Chondrocyte (in vitro differentiated cells): ENCODE measurements at regions not wholly inside any gene's neighbourhood (a gene's known extent, or its start where the extent isn't known, plus 50 kb on each side); places are given as distances from the start of the nearest gene placed in this dataset.

Experiments
- DNase-seq: peaks from one replicate; pipeline ENCODE4 v3.0.0; 2021; ENCODE audit warnings: mixed read lengths, low spot score
- H3K27ac Mint-ChIP-seq: one replicate; pipeline ENCODE4 v1.8.0; 2021; ENCODE audit warnings: mild to moderate bottlenecking, moderate library complexity, mixed read lengths; ENCODE audit not compliant: unreplicated experiment
- H3K27me3 Mint-ChIP-seq: 2 replicates; pipeline ENCODE4 v1.8.0; 2021; ENCODE audit warnings: low read depth, mixed read lengths
- H3K36me3 Mint-ChIP-seq: 2 replicates; pipeline ENCODE4 v1.8.0; 2021; ENCODE audit warnings: low read depth, mixed read lengths
- H3K4me1 Mint-ChIP-seq: 2 replicates; pipeline ENCODE4 v1.8.0; 2021; ENCODE audit warnings: low read depth, mild to moderate bottlenecking, mixed read lengths
- H3K4me3 Mint-ChIP-seq: one replicate; pipeline ENCODE4 v1.8.0; 2021; ENCODE audit warnings: mild to moderate bottlenecking, moderate library complexity, mixed read lengths; ENCODE audit not compliant: unreplicated experiment
- H3K9me3 Mint-ChIP-seq: 2 replicates; pipeline ENCODE4 v1.8.0; 2021; ENCODE audit warnings: low read depth, mixed read lengths
- CTCF ChIP-seq: fragments of 200-600 bp; sonication (generic); IDR thresholded peaks from 2 replicates; pipeline ENCODE4 v1.5.0; 2021; ENCODE audit warnings: antibody characterized with exemption, mild to moderate bottlenecking, moderate library complexity

DNA sequence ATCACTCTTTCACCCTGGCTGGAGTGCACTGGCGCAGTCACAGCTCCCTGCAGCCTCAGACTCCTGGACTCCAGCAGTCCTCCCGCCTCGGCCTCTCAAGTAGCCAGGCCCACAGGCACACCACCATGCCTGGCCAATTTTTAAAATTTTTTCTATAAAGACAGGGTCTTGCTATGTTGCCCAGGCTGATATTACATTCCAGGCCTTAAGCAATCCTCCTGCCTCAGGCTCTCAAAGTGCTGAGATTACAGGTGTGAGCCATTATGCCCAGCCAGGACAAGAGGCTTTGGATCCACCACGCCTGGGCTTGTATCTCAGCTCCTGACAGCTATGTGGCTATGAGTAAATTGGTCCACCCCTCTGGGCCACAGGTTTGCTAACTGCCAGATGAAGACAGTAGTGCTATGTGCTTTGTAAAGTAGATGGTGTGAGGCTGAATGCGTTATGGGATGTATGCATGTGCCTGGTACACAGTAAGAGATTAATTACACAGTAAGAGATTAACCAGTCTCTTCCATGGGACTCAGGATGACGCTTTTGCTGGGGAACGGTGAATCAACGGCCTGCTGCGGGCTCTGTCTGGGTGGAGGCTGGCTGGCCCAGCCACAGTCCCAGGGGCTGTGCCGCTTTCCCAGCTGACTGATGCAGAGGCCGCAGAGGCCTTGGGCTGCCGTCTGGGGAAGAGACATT, 53.3 kb upstream of the NCOR2 start:
- Mint-ChIP-seq H3K27me3 (peaks cover 9% of the 10 kb centered on the region), H3K9me3 (peaks cover 2% of the 10 kb centered on the region), H3K4me3 (no peak overlapping the region), H3K36me3 (no peaks in the 10 kb centered on the region), H3K27ac (no peak overlapping the region), H3K4me1 (peaks cover 12% of the 10 kb centered on the region)
- TF ChIP-seq CTCF, result no peak
- no peak for DNase-seq

GRCh38 chr12:124618291-124618902, 51.0 kb upstream of the NCOR2 start:
- no peak for TF ChIP-seq CTCF
- no peak for DNase-seq
- Mint-ChIP-seq H3K27me3 (peaks cover 9% of the 10 kb centered on the region), H3K9me3 (peaks cover 1% of the 10 kb centered on the region), H3K36me3 (no peaks in the 10 kb centered on the region), H3K27ac (no peak overlapping the region), H3K4me3 (no peak overlapping the region), H3K4me1 (peaks cover 10% of the 10 kb centered on the region)

DNA sequence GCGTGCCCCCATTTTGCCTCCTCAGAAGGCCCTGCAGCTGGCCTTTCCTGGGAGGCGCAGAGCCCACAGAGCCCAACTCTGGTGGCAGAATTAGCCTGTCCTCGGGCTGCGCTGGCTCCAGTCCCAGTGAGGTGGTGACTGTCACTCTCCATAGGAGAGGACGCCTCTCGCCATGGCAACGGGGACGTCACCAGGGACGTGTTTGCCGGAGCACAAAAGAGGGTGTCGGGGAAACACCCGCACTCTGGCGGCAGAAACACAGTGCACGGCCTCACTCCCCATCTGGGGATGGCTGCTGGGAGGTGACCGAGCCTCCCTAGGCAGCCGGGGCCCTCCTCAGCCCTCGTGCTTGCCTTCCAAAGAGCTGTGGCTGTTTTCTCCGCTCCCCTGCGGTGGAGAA, 50.2 kb upstream of the NCOR2 start:
- Mint-ChIP-seq H3K9me3 (peaks cover 4% of the 10 kb centered on the region), H3K27ac (no peak overlapping the region), H3K27me3 (peaks cover 9% of the 10 kb centered on the region), H3K4me3 (no peak overlapping the region), H3K4me1 (peaks cover 15% of the 10 kb centered on the region), H3K36me3 (no peaks in the 10 kb centered on the region)
- no peak for TF ChIP-seq CTCF
- DNase-seq, result no peak
